ENCODE measurements at regions not wholly inside any gene's neighbourhood (a gene's known extent, or its start where the extent isn't known, plus 50 kb on each side); places are given as distances from the start of the nearest gene placed in this dataset.

- no peak for TF ChIP-seq CTCF (IDR thresholded peaks at IDR 0.05)
- no peak for TF ChIP-seq ZFX (IDR thresholded peaks at IDR 0.05; ENCODE audit: borderline replicate concordance)
Observed at GRCh38 chr9:108297073-108297472, 558.7 kb downstream of the ACTL7B start.

Measured in 22Rv1 (cell line).